Adipocyte (in vitro differentiated cells): ENCODE measurements at regions not wholly inside any gene's neighbourhood (a gene's known extent, or its start where the extent isn't known, plus 50 kb on each side); places are given as distances from the start of the nearest gene placed in this dataset.
"Not testable (repeated sequence)": the region's sequence is repeated elsewhere in the genome, so short reads cannot be mapped to it uniquely, and the experiment has no call there.

Experiments
- DNase-seq: peaks from one replicate; pipeline ENCODE4 v3.0.0-alpha.2; 2015; ENCODE audit warnings: low read depth
- H3K27me3 ChIP-seq: replicated peaks from 2 replicates; pipeline ENCODE4 v1.7.0; 2013; ENCODE audit warnings: mild to moderate bottlenecking, low read length, moderate library complexity; ENCODE audit not compliant: control insufficient read depth, insufficient read depth
- H3K36me3 ChIP-seq: 2 replicates; pipeline ENCODE4 v1.7.0; 2013; ENCODE audit warnings: low read length, mild to moderate bottlenecking, moderate library complexity; ENCODE audit not compliant: control insufficient read depth, insufficient read depth, severe bottlenecking
- H3K4me1 ChIP-seq: 2 replicates; pipeline ENCODE4 v1.7.0; 2013; ENCODE audit warnings: mild to moderate bottlenecking, low read length, moderate library complexity; ENCODE audit not compliant: control insufficient read depth, insufficient read depth
- H3K4me3 ChIP-seq: 2 replicates; pipeline ENCODE4 v1.7.0; 2013; ENCODE audit warnings: mild to moderate bottlenecking, low read length, moderate library complexity
- H3K9ac ChIP-seq: 2 replicates; pipeline ENCODE4 v1.7.0; 2013; ENCODE audit warnings: mild to moderate bottlenecking, low read length, moderate library complexity
- H3K9me3 ChIP-seq: 2 replicates; pipeline ENCODE4 v1.7.0; 2013; ENCODE audit warnings: mild to moderate bottlenecking, low read length, moderate library complexity; ENCODE audit not compliant: control insufficient read depth

DNA sequence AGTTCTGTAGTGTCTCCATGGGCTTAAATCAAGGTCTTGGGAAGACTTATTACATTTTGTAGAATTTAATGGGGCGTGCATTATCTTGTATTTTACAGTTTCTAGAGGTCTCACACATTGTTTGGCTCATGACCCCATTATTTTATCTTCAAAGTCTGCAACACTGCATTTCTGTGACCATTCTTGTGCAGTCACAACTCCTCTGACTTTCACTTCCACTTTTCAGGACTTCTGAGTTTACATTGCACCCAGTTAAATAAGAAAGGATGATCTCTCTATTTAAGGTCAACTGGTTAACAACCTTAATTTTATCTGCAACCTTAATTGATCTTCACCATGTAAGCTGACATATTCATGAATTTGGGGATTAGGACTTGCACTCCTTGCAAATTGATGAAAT is 1186.6 kb downstream of the MRPL39 start:
- Histone ChIP-seq H3K4me1 (no peaks in the 10 kb centered on the region), H3K9ac (no peak overlapping the region), H3K36me3 (no peaks in the 10 kb centered on the region), H3K4me3 (no peak overlapping the region), H3K27me3 (no peaks in the 10 kb centered on the region), H3K9me3 (peaks cover 23% of the 10 kb centered on the region)
- no peak for DNase-seq

DNA sequence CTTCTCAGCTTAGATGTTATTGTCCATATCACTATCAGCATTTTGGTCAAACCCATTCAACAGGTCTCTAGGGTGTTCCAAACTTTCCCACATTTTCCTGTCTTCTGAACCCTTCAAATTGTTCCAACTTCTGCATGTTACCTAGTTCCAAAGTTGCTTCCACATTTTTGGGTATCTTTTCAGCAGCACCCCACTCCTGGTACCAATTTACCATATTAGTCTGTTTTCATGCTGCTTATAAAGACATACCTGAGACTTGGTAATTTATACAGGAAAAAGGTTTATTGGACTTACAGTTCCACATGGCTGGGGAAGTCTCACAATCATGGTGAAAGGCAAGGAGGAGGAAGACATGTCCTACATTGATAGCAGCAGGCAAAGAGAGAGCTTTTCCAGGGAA is 1187.6 kb downstream of the MRPL39 start:
- H3K9ac ChIP-seq, H3K36me3 ChIP-seq, H3K27me3 ChIP-seq, DNase-seq, H3K4me1 ChIP-seq, H3K4me3 ChIP-seq: not testable (repeated sequence)
- peaks cover 23% of the 10 kb centered on the region for H3K9me3 ChIP-seq

DNA sequence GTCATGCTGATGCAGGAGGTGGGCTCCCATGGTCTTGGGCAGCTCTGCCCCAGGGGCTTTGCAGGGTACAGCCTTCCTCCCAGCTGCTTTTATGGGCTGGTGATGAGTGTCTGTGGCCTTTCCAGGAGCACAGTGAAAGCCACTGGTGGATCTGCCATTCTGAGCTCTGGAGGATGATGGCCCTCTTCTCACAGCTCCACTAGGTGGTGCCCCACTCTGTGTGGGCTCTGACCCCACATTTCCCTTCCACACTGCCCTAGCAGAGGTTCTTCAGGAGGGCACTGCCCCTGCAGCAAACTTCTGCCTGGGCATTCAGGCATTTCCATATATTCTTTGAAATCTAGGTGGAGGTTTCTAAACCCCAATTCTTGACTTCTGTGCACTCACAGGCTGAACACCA is 1188.6 kb downstream of the MRPL39 start:
- Histone ChIP-seq H3K27me3 (no peaks in the 10 kb centered on the region), H3K4me3 (no peak overlapping the region), H3K9me3 (peaks cover 23% of the 10 kb centered on the region), H3K4me1 (no peaks in the 10 kb centered on the region), H3K36me3 (no peaks in the 10 kb centered on the region), H3K9ac (no peak overlapping the region)
- no peak for DNase-seq

DNA sequence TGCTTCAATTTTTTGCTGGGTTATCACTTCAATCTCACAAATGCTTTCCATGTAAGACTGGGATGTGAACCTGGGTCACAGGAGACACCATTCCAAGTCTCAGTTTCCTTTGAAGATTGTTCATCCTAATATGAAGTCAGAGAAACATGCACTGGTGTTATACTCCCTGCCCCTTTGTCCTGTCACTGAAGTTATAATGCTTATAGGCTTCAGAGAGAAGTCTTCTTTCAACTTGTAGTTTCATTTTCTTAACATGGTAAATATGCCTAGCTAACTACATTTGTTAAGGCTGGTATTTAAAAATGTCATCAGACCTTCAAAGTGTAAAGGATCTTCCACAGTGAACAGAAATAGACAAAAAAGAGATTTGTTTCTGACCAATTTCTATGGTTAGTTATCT is 1195.9 kb downstream of the MRPL39 start:
- Histone ChIP-seq H3K4me1 (no peaks in the 10 kb centered on the region), H3K9me3 (no peaks in the 10 kb centered on the region), H3K9ac (no peak overlapping the region), H3K4me3 (no peak overlapping the region), H3K27me3 (no peaks in the 10 kb centered on the region), H3K36me3 (no peaks in the 10 kb centered on the region)
- DNase-seq, result no peak

DNA sequence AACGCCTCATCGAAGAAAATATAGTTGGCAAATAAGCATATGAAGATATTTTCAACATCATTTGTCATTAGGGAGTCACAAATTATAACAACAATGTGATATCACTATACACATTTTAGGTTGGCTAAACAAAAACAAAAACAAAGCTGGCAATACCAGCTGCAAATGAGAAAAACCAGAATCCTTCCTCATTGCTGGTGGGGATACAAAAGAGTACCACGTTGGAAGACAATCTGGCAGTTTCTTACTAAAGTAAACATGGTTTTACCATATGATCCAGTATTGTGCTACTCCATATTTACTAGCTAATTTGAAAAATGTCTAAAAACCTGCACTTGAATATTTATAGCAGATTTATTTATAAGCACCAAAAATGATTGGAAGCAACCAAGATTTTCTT is 1204.1 kb downstream of the MRPL39 start:
- Histone ChIP-seq H3K4me1 (no peaks in the 10 kb centered on the region), H3K9ac (no peak overlapping the region), H3K27me3 (no peaks in the 10 kb centered on the region), H3K9me3 (no peaks in the 10 kb centered on the region), H3K4me3 (no peak overlapping the region), H3K36me3 (no peaks in the 10 kb centered on the region)
- DNase-seq, result no peak

DNA sequence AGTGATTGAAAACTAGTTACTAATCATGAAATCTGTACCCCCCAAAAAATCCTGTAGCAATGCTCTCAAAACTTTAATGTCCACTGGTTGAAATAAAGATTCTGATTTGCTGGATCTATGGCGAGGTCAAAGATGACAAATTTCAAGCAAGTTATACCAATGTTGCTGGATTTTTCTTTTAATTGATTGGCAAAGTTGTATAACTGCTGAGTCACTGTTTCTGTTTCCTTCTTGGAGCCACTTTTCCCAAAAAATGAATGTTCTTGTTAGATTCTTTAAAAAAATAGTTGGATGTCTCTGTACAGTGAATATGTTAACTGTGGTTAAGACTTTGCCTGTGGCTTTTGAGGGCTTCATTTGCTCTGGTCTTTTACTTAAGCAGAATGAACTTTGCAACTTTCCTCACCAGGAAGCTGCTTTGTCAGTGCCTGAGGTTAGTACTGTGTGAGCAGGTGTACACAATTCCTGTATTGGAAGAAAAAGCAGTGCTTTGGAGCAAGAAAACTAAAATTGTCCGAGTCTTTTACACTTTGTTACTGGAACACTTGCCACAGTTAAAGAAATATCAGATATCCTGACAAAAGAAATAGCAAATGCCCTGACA is 1211.9 kb downstream of the MRPL39 start:
- H3K4me3 ChIP-seq, result no peak overlapping the region
- H3K4me1 ChIP-seq, result no peaks in the 10 kb centered on the region
- no peaks in the 10 kb centered on the region for H3K27me3 ChIP-seq
- no peaks in the 10 kb centered on the region for H3K36me3 ChIP-seq
- H3K9ac ChIP-seq, result no peak overlapping the region
- DNase-seq, result peak; percentile 31
- no peaks in the 10 kb centered on the region for H3K9me3 ChIP-seq

DNA sequence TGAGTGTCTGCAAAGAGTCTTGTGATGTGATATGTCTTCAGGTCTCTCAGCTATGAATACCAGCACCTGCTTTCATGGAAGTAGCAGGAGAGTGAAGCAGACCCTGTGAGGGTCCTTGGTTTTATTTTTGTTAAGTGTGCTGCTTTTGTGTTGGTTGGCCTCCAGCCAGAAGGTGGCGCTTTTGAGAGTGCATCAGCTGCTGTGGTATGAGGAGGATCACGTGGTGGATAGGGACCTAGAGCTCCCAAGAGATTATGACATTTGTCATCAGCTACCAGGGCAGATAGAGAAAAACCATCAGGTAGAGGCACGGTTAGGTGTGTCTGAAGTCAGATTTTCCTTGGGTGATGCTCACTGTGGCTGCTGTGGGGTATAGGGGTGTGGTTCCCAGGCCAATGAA is 1232.1 kb downstream of the MRPL39 start:
- DNase-seq, result no peak
- H3K4me1 ChIP-seq, result peaks cover under 1% of the 10 kb centered on the region
- no peaks in the 10 kb centered on the region for H3K36me3 ChIP-seq
- no peaks in the 10 kb centered on the region for H3K27me3 ChIP-seq
- H3K9ac ChIP-seq, result no peak overlapping the region
- no peaks in the 10 kb centered on the region for H3K9me3 ChIP-seq
- no peak overlapping the region for H3K4me3 ChIP-seq

DNA sequence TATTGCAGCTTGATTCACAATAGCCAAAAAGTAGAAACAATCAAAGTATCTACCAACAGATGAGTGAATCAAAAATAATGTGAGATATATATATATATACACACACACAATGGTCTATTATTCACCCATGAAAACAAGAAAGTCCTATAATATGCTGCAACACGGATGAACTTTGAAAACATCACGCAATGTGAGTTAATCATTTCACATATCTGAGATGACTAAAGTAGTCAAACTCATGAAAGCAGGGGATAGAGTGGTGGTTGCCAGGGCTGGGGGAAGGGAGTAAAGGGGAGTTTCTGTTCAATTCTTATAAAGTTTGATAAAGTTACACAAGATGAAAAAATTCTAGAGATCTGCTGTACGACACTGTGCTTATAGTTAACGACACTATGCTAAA is 1234.8 kb downstream of the MRPL39 start:
- H3K27me3 ChIP-seq, result no peaks in the 10 kb centered on the region

DNA sequence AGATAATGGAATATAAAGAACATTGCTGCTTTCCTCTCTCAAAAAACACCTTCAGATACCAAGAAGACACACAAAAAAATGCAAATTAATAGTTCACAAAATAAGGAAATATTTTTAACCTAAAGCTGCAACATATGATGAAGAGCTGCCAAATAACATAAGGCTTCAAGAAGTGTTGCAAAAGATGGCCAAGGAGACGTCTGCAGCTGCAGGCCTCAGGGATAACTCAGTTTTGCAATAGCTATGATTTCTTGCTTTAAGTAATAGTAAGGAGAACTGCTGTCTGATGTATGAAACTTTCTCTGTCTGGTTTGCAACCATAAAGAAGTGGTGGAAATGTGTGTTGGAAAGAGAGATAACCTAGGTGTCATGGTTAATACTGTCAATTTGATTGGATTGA is 1237.5 kb downstream of the MRPL39 start:
- Histone ChIP-seq H3K9me3 (no peaks in the 10 kb centered on the region), H3K9ac (no peak overlapping the region), H3K27me3 (no peaks in the 10 kb centered on the region), H3K4me3 (no peak overlapping the region), H3K36me3 (no peaks in the 10 kb centered on the region), H3K4me1 (peaks cover 7% of the 10 kb centered on the region)
- DNase-seq, result peak; percentile 75

More for the DNA sequence above, 1234.8 kb downstream of the MRPL39 start:
- no peak overlapping the region for H3K9ac ChIP-seq
- H3K9me3 ChIP-seq, result no peaks in the 10 kb centered on the region
- no peak overlapping the region for H3K4me3 ChIP-seq
- H3K4me1 ChIP-seq, result peaks cover 7% of the 10 kb centered on the region
- DNase-seq, result no peak
- no peaks in the 10 kb centered on the region for H3K36me3 ChIP-seq

DNA sequence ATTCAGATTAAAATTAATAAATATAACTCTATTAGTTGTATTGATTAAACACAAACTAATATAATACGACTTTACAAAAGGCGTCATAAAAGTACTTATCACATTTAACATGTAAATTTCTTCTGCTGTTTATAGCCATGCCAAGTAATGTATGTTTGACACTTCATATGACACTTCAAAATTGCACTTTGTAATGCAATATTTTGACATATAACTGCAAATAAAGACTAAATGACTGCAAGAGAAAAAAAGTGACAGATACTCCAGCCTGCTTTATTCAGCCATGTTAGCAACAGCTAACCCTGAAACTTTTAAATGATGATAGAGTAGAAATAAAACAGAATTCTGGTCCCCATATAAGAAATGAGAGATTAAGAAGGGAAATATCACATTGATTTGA is 1238.0 kb downstream of the MRPL39 start:
- no peaks in the 10 kb centered on the region for H3K36me3 ChIP-seq
- H3K4me3 ChIP-seq, result no peak overlapping the region
- no peak overlapping the region for H3K9ac ChIP-seq
- DNase-seq, result no peak
- H3K9me3 ChIP-seq, result no peaks in the 10 kb centered on the region
- peaks cover 7% of the 10 kb centered on the region for H3K4me1 ChIP-seq
- no peaks in the 10 kb centered on the region for H3K27me3 ChIP-seq

DNA sequence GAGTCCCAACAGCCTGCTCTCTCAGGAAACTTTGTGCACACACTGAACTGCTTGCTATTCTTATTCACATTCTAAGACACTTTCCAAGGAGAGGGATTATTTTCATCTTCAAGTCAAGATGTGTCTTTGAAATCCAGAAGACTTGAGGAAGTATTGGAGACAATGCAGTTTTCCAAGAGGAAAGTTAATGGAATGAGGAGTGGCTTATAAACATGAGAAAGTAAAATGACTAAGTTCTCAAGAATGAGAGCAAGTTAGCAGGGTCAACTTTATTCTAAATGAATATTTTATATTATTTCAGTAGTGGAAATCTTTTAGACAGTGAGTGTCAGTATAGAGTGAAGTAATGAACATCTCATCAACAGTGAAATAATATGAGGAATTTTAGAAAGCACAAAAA is 1239.3 kb downstream of the MRPL39 start:
- Histone ChIP-seq H3K27me3 (no peaks in the 10 kb centered on the region), H3K36me3 (no peaks in the 10 kb centered on the region), H3K4me1 (peaks cover 7% of the 10 kb centered on the region), H3K4me3 (no peak overlapping the region), H3K9ac (no peak overlapping the region), H3K9me3 (no peaks in the 10 kb centered on the region)
- peak; percentile 46 for DNase-seq

DNA sequence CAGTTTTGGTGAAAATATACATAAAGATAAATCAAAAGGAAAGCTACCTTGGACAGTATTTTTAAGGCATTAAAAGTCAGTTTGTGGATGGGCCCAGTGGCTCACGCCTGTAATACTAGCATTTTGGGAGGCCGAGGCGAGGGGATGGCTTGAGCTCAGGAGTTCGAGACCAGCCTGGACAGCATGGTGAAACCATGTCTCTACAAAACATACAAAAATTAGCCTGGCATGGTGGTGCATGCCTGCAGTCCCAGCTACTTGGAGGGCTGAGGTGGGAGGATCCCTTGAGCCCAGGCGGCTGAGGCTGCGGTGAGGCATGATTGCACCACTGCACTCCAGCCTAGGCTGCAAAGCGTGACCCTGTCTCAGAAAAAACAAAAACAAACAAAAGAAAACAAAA is 1253.8 kb downstream of the MRPL39 start:
- Histone ChIP-seq H3K4me1 (no peaks in the 10 kb centered on the region), H3K9ac (no peak overlapping the region)
- no peak for DNase-seq

More for the DNA sequence above, 1253.8 kb downstream of the MRPL39 start:
- Histone ChIP-seq H3K36me3 (no peaks in the 10 kb centered on the region), H3K27me3 (no peaks in the 10 kb centered on the region), H3K9me3 (no peaks in the 10 kb centered on the region), H3K4me3 (no peak overlapping the region)
